HepG2 (cell line): ENCODE measurements at regions not wholly inside any gene's neighbourhood (a gene's known extent, or its start where the extent isn't known, plus 50 kb on each side); places are given as distances from the start of the nearest gene placed in this dataset.

ENCODE experiments used
- ATAC-seq: fragments of 200-7000 bp; cut with Tn5 transposase; 3 replicates; pipeline ENCODE4 v1.9.1; 2020; ENCODE audit warnings: mild to moderate bottlenecking, moderate library complexity
- BruUV-seq: library from RNA; stranded (reverse); fragments of 400-500 nt; replicated peaks from 2 replicates; lab custom pipeline; 2021; lab: Mats Ljungman, UMichigan
- CTCF ChIA-PET: fragments of 300-600 bp; formaldehyde crosslinking; extraction: SDS; loops from one replicate; lab custom pipeline; 2021; ENCODE audit warnings: low total read pairs, inconsistent platforms, low intra/inter-chr PET ratio; lab: Yijun Ruan, JAX
- POLR2A ChIA-PET: fragments of 350-600 bp; sonication (Branson Sonifier 250); formaldehyde crosslinking; loops from one replicate; lab custom pipeline; 2020; ENCODE audit warnings: antibody characterized with exemption, inconsistent platforms; lab: Yijun Ruan, JAX
- DNase-seq: peaks from one replicate; pipeline ENCODE4 v3.0.0-alpha.2; 2015; ENCODE audit warnings: low spot score
- FAIRE-seq: peaks from 3 replicates; lab custom pipeline; 2011; peaks lifted over from hg19 to GRCh38; lab: Jason Lieb, UNC
- H2AFZ ChIP-seq: one replicate; pipeline ENCODE4 v1.6.1; 2011; ENCODE audit warnings: low read length, inconsistent platforms
- H3K27ac ChIP-seq: fragments of 300-600 bp; 3 replicates; pipeline ENCODE4 v1.8.0; 2011; ENCODE audit warnings: mixed run types, mild to moderate bottlenecking, mixed read lengths, low read length, inconsistent platforms; ENCODE audit not compliant: insufficient read depth; ENCODE audit errors: extremely low read length
- H3K27me3 ChIP-seq, 2 experiments: fragments of 200-600 bp in 1 of 2; 2 replicates in 1 of 2; 3 replicates in 1 of 2; pipeline versions ENCODE4 v1.6.0 to v1.8.0; 2011; ENCODE audit warnings: low read length in 2 of 2, mild to moderate bottlenecking in 2 of 2, moderate library complexity in 2 of 2, inconsistent platforms in 1 of 2; ENCODE audit not compliant: insufficient read depth in 2 of 2, control insufficient read depth in 1 of 2
- H3K36me3 ChIP-seq, 2 experiments: fragments of 200-600 bp in 1 of 2; replicated peaks in 1 of 2; 2 replicates in 1 of 2; 3 replicates in 1 of 2; pipeline versions ENCODE4 v1.5.1 to v1.8.0; 2011; ENCODE audit warnings: low read length in 2 of 2, inconsistent platforms in 1 of 2; ENCODE audit not compliant: insufficient read depth in 2 of 2, control insufficient read depth in 1 of 2
- H3K4me1 ChIP-seq: 2 replicates; pipeline ENCODE4 v1.5.1; 2012; ENCODE audit warnings: low read length, inconsistent platforms; ENCODE audit not compliant: insufficient read depth
- H3K4me2 ChIP-seq: 2 replicates; pipeline ENCODE4 v1.6.0; 2011; ENCODE audit warnings: low read depth, low read length, inconsistent platforms
- H3K4me3 ChIP-seq, 3 experiments: fragments of 200-600 bp in 1 of 3; sonication (generic), shearing (Covaris generic) in 1 of 3; replicated peaks in 1 of 3; 2 replicates each; pipeline ENCODE4 v1.5.1; 2011 to 2016; ENCODE audit warnings: low read length in 3 of 3, inconsistent platforms in 2 of 3, low read depth in 2 of 3, mild to moderate bottlenecking in 2 of 3, control low read depth in 1 of 3, mixed read lengths in 1 of 3; ENCODE audit not compliant: insufficient read depth in 1 of 3
- H3K79me2 ChIP-seq: one replicate; pipeline ENCODE4 v1.6.1; 2011; ENCODE audit warnings: low read length, inconsistent platforms; ENCODE audit not compliant: insufficient read depth
- H3K9ac ChIP-seq: 2 replicates; pipeline ENCODE4 v1.6.0; 2011; ENCODE audit warnings: mild to moderate bottlenecking, low read depth, low read length, inconsistent platforms; ENCODE audit not compliant: insufficient read depth
- H3K9me3 ChIP-seq: 2 replicates; pipeline ENCODE4 v1.5.1; 2012; ENCODE audit warnings: mild to moderate bottlenecking, low read length
- H4K20me1 ChIP-seq: 2 replicates; pipeline ENCODE4 v1.6.0; 2011; ENCODE audit warnings: inconsistent platforms, mild to moderate bottlenecking, low read length, moderate library complexity; ENCODE audit not compliant: insufficient read depth
- HHEX ChIP-seq: IDR thresholded peaks from 2 replicates; pipeline ENCODE4 v1.6.1; 2016; ENCODE audit warnings: control low read depth
- MATR3 ChIP-seq: sonication (generic); formaldehyde crosslinking; IDR thresholded peaks from 2 replicates; pipeline ENCODE4 v1.4.0; 2020; ENCODE audit warnings: missing genetic modification reagents
- MTF2 ChIP-seq: sonication (generic); formaldehyde crosslinking; IDR thresholded peaks from 2 replicates; pipeline ENCODE4 v1.5.0; 2020; ENCODE audit warnings: missing genetic modification reagents, borderline replicate concordance
- PAWR ChIP-seq: sonication (generic); formaldehyde crosslinking; IDR thresholded peaks from 2 replicates; pipeline ENCODE4 v1.4.0; 2020; ENCODE audit warnings: missing genetic modification reagents, mild to moderate bottlenecking, borderline replicate concordance
- THAP11 ChIP-seq: IDR thresholded peaks from 2 replicates; pipeline ENCODE4 v1.6.1; 2016; ENCODE audit warnings: missing biosample characterization, missing genetic modification reagents
- U2AF1 ChIP-seq: fragments of 200-400 bp; formaldehyde crosslinking; optimal IDR thresholded peaks from 2 replicates; pipeline ENCODE3; 2017; ENCODE audit warnings: mild to moderate bottlenecking, low read depth, low read length
- ZBTB7A ChIP-seq: sonication (generic); formaldehyde crosslinking; IDR thresholded peaks from 2 replicates; pipeline ENCODE4 v1.8.0; 2022; ENCODE audit warnings: mild to moderate bottlenecking, missing genetic modification reagents
- ZNF143 ChIP-seq: sonication (generic); formaldehyde crosslinking; IDR thresholded peaks from 2 replicates; pipeline ENCODE4 v1.4.0; 2020; ENCODE audit warnings: missing genetic modification reagents
- ZNF264 ChIP-seq: sonication (generic); formaldehyde crosslinking; IDR thresholded peaks from 2 replicates; pipeline ENCODE4 v1.4.0; 2020; ENCODE audit warnings: missing genetic modification reagents
- ZNF577 ChIP-seq: sonication (generic); formaldehyde crosslinking; IDR thresholded peaks from 2 replicates; pipeline ENCODE4 v1.4.0; 2020; ENCODE audit warnings: mild to moderate bottlenecking, low read depth, missing genetic modification reagents, borderline replicate concordance
- WGBS: methylation state at CpG from one replicate; pipeline ENCODE4 v1.1.6; 2017; ENCODE audit warnings: low lambda C conversion rate; 5-methylcytosine and 5-hydroxymethylcytosine counted together
- in situ Hi-C: cut with HindIII; loops from 2 replicates; pipeline ENCODE4 v1.10.0; 2017; ENCODE audit warnings: low pct_unique_long_range_greater_than_20kb; ENCODE audit not compliant: extremely low pct_ligation_motif_present
- intact Hi-C: fragments of 100-400 bp; cut with micrococcal nuclease; formaldehyde crosslinking; loops from one replicate; pipeline ENCODE4 v1.10.0; 2022; ENCODE audit not compliant: unreplicated experiment

GRCh38 chr10:130696870-130697269 is 560.7 kb downstream of the GLRX3 start:
- no peak overlapping the region for H2AFZ ChIP-seq
- H3K4me1 ChIP-seq, result no peaks in the 10 kb centered on the region
- H3K79me2 ChIP-seq, result no peaks in the 10 kb centered on the region
- H3K27ac ChIP-seq, result no peak overlapping the region
- BruUV-seq, result no TSS peak
- no peaks in the 10 kb centered on the region for H3K9me3 ChIP-seq
- ChIA-PET CTCF (no interaction called here), POLR2A (no interaction called here)
- H3K27me3 ChIP-seq, result 0 out of 5 replicates have a peak, but pooled peaks cover 0 to 4% of the 10 kb centered on the region in 2 experiments
- TF ChIP-seq HHEX (CRISPR knock-in tag) (no peak), MTF2 (CRISPR knock-in tag) (no peak), ZNF577 (no peak), MATR3 (CRISPR knock-in tag) (no peak), U2AF1 (no peak), PAWR (CRISPR knock-in tag) (no peak)
- DNase-seq (no peak), FAIRE-seq (no peak), ATAC-seq (no peak)
- in situ Hi-C loops, result no loop called here
- no peak overlapping the region for H3K4me2 ChIP-seq
- no peak overlapping the region for H3K9ac ChIP-seq
- WGBS, result 23% methylated on average over 6 of the region's 9 CpGs
- no peak overlapping the region for H3K4me3 ChIP-seq
- intact Hi-C loops, result no loop called here
- no peaks in the 10 kb centered on the region for H4K20me1 ChIP-seq
- no peaks in the 10 kb centered on the region for H3K36me3 ChIP-seq

GRCh38 chr10:130707389-130707979 is 571.3 kb downstream of the GLRX3 start:
- WGBS, result 0% methylated on average over 4 of the region's 7 CpGs
- Histone ChIP-seq H3K79me2 (no peaks in the 10 kb centered on the region), H3K4me2 (no peak overlapping the region)
- CTCF ChIA-PET, result no interaction called here
- no peak for FAIRE-seq
- intact Hi-C loops, result no loop called here
- TF ChIP-seq ZNF143 (CRISPR knock-in tag) (peak; percentile 71), ZBTB7A (CRISPR knock-in tag) (no peak), ZNF264 (CRISPR knock-in tag) (no peak), THAP11 (peak; percentile 37; the same call in 1 of the 2 replicates)
- TF ChIP-seq, all 625 proteins: peak for 2
- no peak overlapping the region for H2AFZ ChIP-seq
- no peak overlapping the region for H3K4me3 ChIP-seq
- H3K27me3 ChIP-seq, result peaks cover 0 to 3% of the 10 kb centered on the region in 2 experiments; a peak in 1 of 5 replicates
- H3K27ac ChIP-seq, result no peak overlapping the region
- DNase-seq (no peak), ATAC-seq (no peak)
- H3K9me3 ChIP-seq, result no peaks in the 10 kb centered on the region
- H3K4me1 ChIP-seq, result no peaks in the 10 kb centered on the region
- H4K20me1 ChIP-seq, result no peaks in the 10 kb centered on the region
- H3K9ac ChIP-seq, result no peak overlapping the region
- in situ Hi-C loops, result no loop called here
- POLR2A ChIA-PET, result no interaction called here
- BruUV-seq, result no TSS peak
- no peaks in the 10 kb centered on the region for H3K36me3 ChIP-seq
